Smooth muscle cell (in vitro differentiated cells): ENCODE measurements at regions not wholly inside any gene's neighbourhood (a gene's known extent, or its start where the extent isn't known, plus 50 kb on each side); places are given as distances from the start of the nearest gene placed in this dataset.

Experiments used
- DNase-seq: peaks from one replicate; lab custom pipeline; 2025; ENCODE audit not compliant: unreplicated experiment; lab: John Stamatoyannopoulos, UW
- H2AFZ ChIP-seq: fragments of 200-600 bp; sonication (generic); 2 replicates; pipeline ENCODE4 v1.6.0; 2016; ENCODE audit warnings: antibody characterized with exemption, low read depth, mild to moderate bottlenecking
- H3F3A ChIP-seq: fragments of 200-600 bp; sonication (generic); 2 replicates; pipeline ENCODE4 v1.6.0; 2017; ENCODE audit warnings: antibody characterized with exemption, low read depth
- H3K27ac ChIP-seq: fragments of 200-600 bp; sonication (generic); 2 replicates; pipeline ENCODE4 v1.5.1; 2016; ENCODE audit warnings: low read depth, mild to moderate bottlenecking
- H3K27me3 ChIP-seq: fragments of 200-600 bp; sonication (generic); 2 replicates; pipeline ENCODE4 v1.6.1; 2016; ENCODE audit warnings: low read depth, mild to moderate bottlenecking
- H3K36me3 ChIP-seq: fragments of 200-600 bp; sonication (generic); 2 replicates; pipeline ENCODE4 v1.5.1; 2016; ENCODE audit warnings: low read depth
- H3K4me1 ChIP-seq: fragments of 200-600 bp; sonication (generic); 2 replicates; pipeline ENCODE4 v1.5.1; 2016; ENCODE audit warnings: low read depth
- H3K4me2 ChIP-seq: fragments of 200-600 bp; sonication (generic); 2 replicates; pipeline ENCODE4 v1.6.0; 2016; ENCODE audit warnings: mild to moderate bottlenecking
- H3K4me3 ChIP-seq: fragments of 200-600 bp; sonication (generic); 2 replicates; pipeline ENCODE4 v1.5.1; 2016; ENCODE audit warnings: mild to moderate bottlenecking
- H3K79me2 ChIP-seq: fragments of 200-600 bp; sonication (generic); 2 replicates; pipeline ENCODE4 v1.6.0; 2016; ENCODE audit warnings: low read depth, mild to moderate bottlenecking
- H3K9ac ChIP-seq: fragments of 200-600 bp; sonication (generic); 2 replicates; pipeline ENCODE4 v1.6.0; 2016; ENCODE audit warnings: low read depth
- H3K9me3 ChIP-seq: fragments of 200-600 bp; sonication (generic); replicated peaks from 2 replicates; pipeline ENCODE4 v1.5.1; 2016; ENCODE audit warnings: low read depth
- H4K20me1 ChIP-seq: fragments of 200-600 bp; sonication (generic); 2 replicates; pipeline ENCODE4 v1.6.0; 2016; ENCODE audit warnings: low read depth
- CTCF ChIP-seq: fragments of 200-600 bp; sonication (generic); IDR thresholded peaks from 2 replicates; pipeline ENCODE4 v1.5.1; 2017; ENCODE audit warnings: borderline replicate concordance, mild to moderate bottlenecking, antibody characterized with exemption; ENCODE audit not compliant: insufficient read depth, poor library complexity, severe bottlenecking
- WGBS: methylation state at CpG from one replicate; pipeline ENCODE4 v1.1.7; 2016; ENCODE audit warnings: low lambda C conversion rate; 5-methylcytosine and 5-hydroxymethylcytosine counted together

- Histone ChIP-seq H3K36me3 (no peaks in the 10 kb centered on the region), H4K20me1 (no peaks in the 10 kb centered on the region), H3K27ac (no peak overlapping the region), H3K79me2 (no peaks in the 10 kb centered on the region), H3K4me3 (no peak overlapping the region), H3K9me3 (no peaks in the 10 kb centered on the region), H3K27me3 (no peaks in the 10 kb centered on the region), H3K4me1 (no peaks in the 10 kb centered on the region), H3K9ac (no peak overlapping the region), H3K4me2 (no peak overlapping the region), H2AFZ (no peak overlapping the region), H3F3A (no peaks in the 10 kb centered on the region)
- DNase-seq = no peak
- TF ChIP-seq CTCF = no peak
- WGBS = 91% methylated on average over 2 of the region's 2 CpGs
Measured at GRCh38 chr14:40887912-40888311, 718.8 kb upstream of the LRFN5 start.

GRCh38 chr14:40870252-40870651 is 736.4 kb upstream of the LRFN5 start:
- Histone ChIP-seq H3K9me3 (peaks cover 3% of the 10 kb centered on the region), H3K36me3 (no peaks in the 10 kb centered on the region), H3F3A (no peaks in the 10 kb centered on the region), H3K4me3 (no peak overlapping the region), H3K4me2 (no peak overlapping the region), H3K9ac (no peak overlapping the region), H3K27me3 (no peaks in the 10 kb centered on the region), H2AFZ (no peak overlapping the region), H3K4me1 (no peaks in the 10 kb centered on the region), H3K79me2 (no peaks in the 10 kb centered on the region), H3K27ac (no peak overlapping the region), H4K20me1 (no peaks in the 10 kb centered on the region)
- TF ChIP-seq CTCF = no peak
- WGBS = 91% methylated on average over 1 of the region's 1 CpG
- no peak for DNase-seq

- H4K20me1 ChIP-seq = no peaks in the 10 kb centered on the region
- no peak for DNase-seq
- no peaks in the 10 kb centered on the region for H3F3A ChIP-seq
- H3K79me2 ChIP-seq = no peaks in the 10 kb centered on the region
- no peak overlapping the region for H3K4me3 ChIP-seq
- no peak overlapping the region for H3K9ac ChIP-seq
- no peak overlapping the region for H2AFZ ChIP-seq
- H3K4me2 ChIP-seq = no peak overlapping the region
- H3K36me3 ChIP-seq = no peaks in the 10 kb centered on the region
- no peak overlapping the region for H3K27ac ChIP-seq
- H3K27me3 ChIP-seq = no peaks in the 10 kb centered on the region
- WGBS = 60% methylated on average over 1 of the region's 1 CpG
- no peaks in the 10 kb centered on the region for H3K4me1 ChIP-seq
- TF ChIP-seq CTCF = no peak
- no peaks in the 10 kb centered on the region for H3K9me3 ChIP-seq
Measured at GRCh38 chr14:40859055-40859454, 747.6 kb upstream of the LRFN5 start.

GRCh38 chr14:40855343-40855742 is 751.3 kb upstream of the LRFN5 start:
- Histone ChIP-seq H3K9ac (no peak overlapping the region), H4K20me1 (no peaks in the 10 kb centered on the region), H3K9me3 (no peaks in the 10 kb centered on the region), H2AFZ (no peak overlapping the region), H3K27me3 (no peaks in the 10 kb centered on the region), H3K4me1 (no peaks in the 10 kb centered on the region), H3K79me2 (no peaks in the 10 kb centered on the region), H3K36me3 (no peaks in the 10 kb centered on the region), H3K4me3 (no peak overlapping the region), H3F3A (no peaks in the 10 kb centered on the region), H3K4me2 (no peak overlapping the region), H3K27ac (no peak overlapping the region)
- DNase-seq = no peak
- no peak for TF ChIP-seq CTCF
- WGBS = 96% methylated on average over 6 of the region's 6 CpGs
